ENCODE measurements at regions not wholly inside any gene's neighbourhood (a gene's known extent, or its start where the extent isn't known, plus 50 kb on each side); places are given as distances from the start of the nearest gene placed in this dataset.

GRCh38 chr2:65730186-65730585, 297.8 kb upstream of the SPRED2 start:
- no peak for TF ChIP-seq EZH2phosphoT487 (conservative IDR thresholded peaks at IDR 0.05; ENCODE audit: low read length)
- no peak for TF ChIP-seq CTCF (IDR thresholded peaks at IDR 0.05; ENCODE audit: insufficient read depth, low read length, poor library complexity, severe bottlenecking)
- Histone ChIP-seq H2AFZ (ENCODE audit: low read depth, low read length, severe bottlenecking) (no peak overlapping the region), H3K9ac (ENCODE audit: low read length) (no peak overlapping the region), H3K36me3 (ENCODE audit: low read length) (no peaks in the 10 kb centered on the region), H3K9me3 (ENCODE audit: insufficient read depth, low read length) (no peaks in the 10 kb centered on the region; the same call in 1 of the 2 replicates), H3F3A (ENCODE audit: insufficient read depth) (no peaks in the 10 kb centered on the region), H3K4me2 (ENCODE audit: low read depth, low read length, poor library complexity, severe bottlenecking) (no peak overlapping the region), H3K27ac (ENCODE audit: low read depth, low read length) (no peak overlapping the region), H3K27me3 (ENCODE audit: low read length) (no peaks in the 10 kb centered on the region), H3K79me2 (ENCODE audit: insufficient read depth, low read length) (no peaks in the 10 kb centered on the region), H3K9me2 (replicated peaks; ENCODE audit: insufficient read depth, low read length) (no peaks in the 10 kb centered on the region), H4K20me1 (ENCODE audit: low read depth, low read length) (no peaks in the 10 kb centered on the region), H3K4me3 (ENCODE audit: insufficient read depth, low read length, poor library complexity, severe bottlenecking) (no peak overlapping the region)

- H3K9me2 ChIP-seq (replicated peaks; ENCODE audit: insufficient read depth, low read length), result no peaks in the 10 kb centered on the region
- H3K27me3 ChIP-seq (ENCODE audit: low read length), result no peaks in the 10 kb centered on the region
- H3K79me2 ChIP-seq (ENCODE audit: insufficient read depth, low read length), result no peaks in the 10 kb centered on the region
- H3K9me3 ChIP-seq (ENCODE audit: insufficient read depth, low read length), result no peaks in the 10 kb centered on the region; the same call in 1 of the 2 replicates
- no peak overlapping the region for H3K4me2 ChIP-seq (ENCODE audit: low read depth, low read length, poor library complexity, severe bottlenecking)
- H3F3A ChIP-seq (ENCODE audit: insufficient read depth), result no peaks in the 10 kb centered on the region
- H3K9ac ChIP-seq (ENCODE audit: low read length), result no peak overlapping the region
- no peaks in the 10 kb centered on the region for H3K36me3 ChIP-seq (ENCODE audit: low read length)
- no peak overlapping the region for H2AFZ ChIP-seq (ENCODE audit: low read depth, low read length, severe bottlenecking)
- H3K27ac ChIP-seq (ENCODE audit: low read depth, low read length), result no peak overlapping the region
- no peak overlapping the region for H3K4me3 ChIP-seq (ENCODE audit: insufficient read depth, low read length, poor library complexity, severe bottlenecking)
- no peaks in the 10 kb centered on the region for H4K20me1 ChIP-seq (ENCODE audit: low read depth, low read length)
- TF ChIP-seq CTCF (IDR thresholded peaks at IDR 0.05; ENCODE audit: insufficient read depth, low read length, poor library complexity, severe bottlenecking), result no peak
- TF ChIP-seq EZH2phosphoT487 (conservative IDR thresholded peaks at IDR 0.05; ENCODE audit: low read length), result no peak
These were observed 296.8 kb upstream of the SPRED2 start for GRCh38 chr2:65729246-65729645.

GRCh38 chr2:65728477-65729180, 296.2 kb upstream of the SPRED2 start:
- Histone ChIP-seq H3K9me3 (ENCODE audit: insufficient read depth, low read length) (no peaks in the 10 kb centered on the region; the same call in 1 of the 2 replicates), H3K9me2 (replicated peaks; ENCODE audit: insufficient read depth, low read length) (no peaks in the 10 kb centered on the region), H3K9ac (ENCODE audit: low read length) (no peak overlapping the region), H3K4me3 (ENCODE audit: insufficient read depth, low read length, poor library complexity, severe bottlenecking) (no peak overlapping the region), H3F3A (ENCODE audit: insufficient read depth) (no peaks in the 10 kb centered on the region), H3K27me3 (ENCODE audit: low read length) (no peaks in the 10 kb centered on the region), H3K27ac (ENCODE audit: low read depth, low read length) (no peak overlapping the region), H3K36me3 (ENCODE audit: low read length) (no peaks in the 10 kb centered on the region), H2AFZ (ENCODE audit: low read depth, low read length, severe bottlenecking) (no peak overlapping the region), H3K4me2 (ENCODE audit: low read depth, low read length, poor library complexity, severe bottlenecking) (no peak overlapping the region), H4K20me1 (ENCODE audit: low read depth, low read length) (no peaks in the 10 kb centered on the region), H3K79me2 (ENCODE audit: insufficient read depth, low read length) (no peaks in the 10 kb centered on the region)
- TF ChIP-seq EZH2phosphoT487 (conservative IDR thresholded peaks at IDR 0.05; ENCODE audit: low read length) (no peak), CTCF (IDR thresholded peaks at IDR 0.05; ENCODE audit: insufficient read depth, low read length, poor library complexity, severe bottlenecking) (no peak)
